Muscle of leg (tissue), 3 donors: ENCODE measurements at regions not wholly inside any gene's neighbourhood (a gene's known extent, or its start where the extent isn't known, plus 50 kb on each side); places are given as distances from the start of the nearest gene placed in this dataset.
"Not testable (repeated sequence)": the region's sequence is repeated elsewhere in the genome, so short reads cannot be mapped to it uniquely, and the experiment has no call there.

Experiments
- DNase-seq: peaks from one replicate; pipeline ENCODE4 v3.0.0; 2013
- H3K27ac ChIP-seq: one replicate; pipeline ENCODE4 v1.5.1; 2013; ENCODE audit warnings: mild to moderate bottlenecking, low read length, control low read depth
- H3K27me3 ChIP-seq: one replicate; pipeline ENCODE4 v1.6.1; 2013; ENCODE audit warnings: low read length; ENCODE audit not compliant: control insufficient read depth, insufficient read depth
- H3K36me3 ChIP-seq: one replicate; pipeline ENCODE4 v1.6.1; 2013; ENCODE audit warnings: low read length; ENCODE audit not compliant: control insufficient read depth, insufficient read depth
- H3K4me1 ChIP-seq: one replicate; pipeline ENCODE4 v1.6.1; 2013; ENCODE audit warnings: low read length; ENCODE audit not compliant: control insufficient read depth, insufficient read depth
- H3K4me3 ChIP-seq: one replicate; pipeline ENCODE4 v1.5.1; 2013; ENCODE audit warnings: low read length, control low read depth
- H3K9me3 ChIP-seq: replicated peaks from 2 replicates; pipeline ENCODE4 v1.6.1; 2013; ENCODE audit warnings: low read depth, low read length; ENCODE audit not compliant: control insufficient read depth
- WGBS: methylation state at CpG from one replicate; pipeline ENCODE4 v1.1.5; 2013; ENCODE audit warnings: missing lambda C conversion rate; ENCODE audit not compliant: insufficient coverage; 5-methylcytosine and 5-hydroxymethylcytosine counted together

- not testable (repeated sequence) for H3K36me3 ChIP-seq, H3K27ac ChIP-seq, H3K4me3 ChIP-seq, H3K27me3 ChIP-seq, DNase-seq, H3K9me3 ChIP-seq, H3K4me1 ChIP-seq
- WGBS, result no CpG with 5 or more reads among the region's 2 CpGs
Measured at GRCh38 chr12:9474197-9474596, 133.5 kb downstream of the KLRB1 start.

- DNase-seq, H3K4me1 ChIP-seq, H3K27ac ChIP-seq, H3K4me3 ChIP-seq, H3K36me3 ChIP-seq, H3K27me3 ChIP-seq, H3K9me3 ChIP-seq: not testable (repeated sequence)
- no CpG with 5 or more reads among the region's 1 CpG for WGBS
Measured at GRCh38 chr12:9473638-9474037, 134.1 kb downstream of the KLRB1 start.

GRCh38 chr12:9471501-9471900, 136.2 kb downstream of the KLRB1 start:
- DNase-seq, H3K4me3 ChIP-seq, H3K27ac ChIP-seq, H3K36me3 ChIP-seq, H3K9me3 ChIP-seq, H3K27me3 ChIP-seq, H3K4me1 ChIP-seq: not testable (repeated sequence)
- WGBS, result 100% methylated on average over 3 of the region's 8 CpGs

DNA sequence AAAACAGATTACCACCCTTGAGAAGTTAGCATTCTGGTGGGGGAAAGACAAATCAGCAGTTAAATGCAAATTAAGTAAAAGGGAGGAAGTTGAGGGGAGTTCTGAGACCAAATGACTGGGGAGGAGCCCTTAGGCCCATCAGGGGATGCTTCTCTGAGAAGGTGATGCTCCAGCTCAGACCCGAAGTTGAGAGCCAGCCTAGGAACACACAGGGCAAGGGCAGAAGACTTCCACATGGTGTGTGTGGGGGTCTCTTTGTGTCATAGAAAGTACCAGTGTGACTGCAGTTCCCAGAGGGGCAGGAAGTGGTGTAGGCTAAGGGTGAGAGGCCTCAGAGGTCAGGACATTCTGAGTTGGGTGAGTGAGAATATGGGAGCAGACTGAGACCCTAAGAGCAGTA, 137.3 kb downstream of the KLRB1 start:
- WGBS, result 67% methylated on average over 1 of the region's 1 CpG

GRCh38 chr12:9469956-9470355, 137.8 kb downstream of the KLRB1 start:
- not testable (repeated sequence) for H3K27ac ChIP-seq, H3K4me3 ChIP-seq, H3K9me3 ChIP-seq, H3K36me3 ChIP-seq, H3K4me1 ChIP-seq, H3K27me3 ChIP-seq, DNase-seq
- WGBS, result no CpG with 5 or more reads among the region's 1 CpG

More for the DNA sequence above, 137.3 kb downstream of the KLRB1 start:
- not testable (repeated sequence) for H3K4me1 ChIP-seq, H3K4me3 ChIP-seq, H3K36me3 ChIP-seq, H3K27me3 ChIP-seq, H3K9me3 ChIP-seq, DNase-seq, H3K27ac ChIP-seq

DNA sequence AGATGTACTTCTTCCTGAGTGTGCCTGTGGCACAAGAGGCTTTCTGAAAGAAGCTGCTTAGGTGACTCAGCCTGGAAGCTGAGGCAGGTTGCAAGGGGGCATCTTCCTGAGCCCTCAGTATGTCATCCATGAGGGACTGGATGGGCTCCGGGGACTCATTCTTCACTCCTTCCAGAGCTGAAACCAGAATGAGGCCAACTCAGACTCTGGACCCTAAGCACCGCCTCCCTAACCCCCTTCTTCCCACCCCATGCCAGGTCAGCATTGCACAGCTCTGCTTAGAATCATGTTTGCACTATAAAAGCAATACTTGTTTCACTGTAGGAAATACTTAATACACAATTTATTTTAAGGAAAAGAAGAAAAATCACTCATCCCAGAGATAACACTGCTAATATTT, 138.3 kb downstream of the KLRB1 start:
- not testable (repeated sequence) for H3K4me3 ChIP-seq, H3K36me3 ChIP-seq, H3K27me3 ChIP-seq, DNase-seq, H3K27ac ChIP-seq, H3K4me1 ChIP-seq, H3K9me3 ChIP-seq
- WGBS, result no CpG with 5 or more reads among the region's 2 CpGs

- H3K27me3 ChIP-seq, H3K9me3 ChIP-seq, H3K27ac ChIP-seq, H3K4me3 ChIP-seq, H3K4me1 ChIP-seq, H3K36me3 ChIP-seq: not testable (repeated sequence)
- peak; percentile 72 for DNase-seq
- WGBS, result 19% methylated on average over 3 of the region's 6 CpGs
Measured at GRCh38 chr12:9468998-9469397, 138.7 kb downstream of the KLRB1 start.

- H3K9me3 ChIP-seq, H3K36me3 ChIP-seq, H3K27ac ChIP-seq, H3K27me3 ChIP-seq, DNase-seq, H3K4me3 ChIP-seq, H3K4me1 ChIP-seq: not testable (repeated sequence)
- no CpG with 5 or more reads among the region's 1 CpG for WGBS
Measured at GRCh38 chr12:9468144-9468543, 139.6 kb downstream of the KLRB1 start.

DNA sequence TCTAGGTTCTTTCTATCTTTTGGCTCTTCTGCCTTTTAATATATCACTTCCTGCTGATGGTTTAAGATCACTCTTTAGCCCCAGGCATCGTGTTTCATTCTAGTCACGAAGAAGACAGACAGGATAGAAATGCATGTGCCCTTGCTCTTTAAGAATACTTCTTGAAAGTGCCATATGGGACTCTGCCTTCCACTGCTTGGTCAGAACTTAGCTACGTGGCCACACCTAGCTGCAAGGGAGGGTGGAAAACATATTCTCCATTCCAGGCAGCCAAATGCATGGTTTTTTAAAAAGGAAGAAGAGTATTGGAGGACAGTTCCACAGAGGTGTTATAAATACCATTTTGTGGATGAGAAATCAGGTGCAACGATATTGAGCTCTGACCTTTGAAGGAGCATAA, 143.3 kb downstream of the KLRB1 start:
- H3K9me3 ChIP-seq, result no peaks in the 10 kb centered on the region
- H3K4me3 ChIP-seq, result no peak overlapping the region
- no peaks in the 10 kb centered on the region for H3K27me3 ChIP-seq
- no peaks in the 10 kb centered on the region for H3K36me3 ChIP-seq
- no peaks in the 10 kb centered on the region for H3K4me1 ChIP-seq
- DNase-seq, result no peak
- WGBS, result 86% methylated on average over 1 of the region's 4 CpGs
- no peak overlapping the region for H3K27ac ChIP-seq

DNA sequence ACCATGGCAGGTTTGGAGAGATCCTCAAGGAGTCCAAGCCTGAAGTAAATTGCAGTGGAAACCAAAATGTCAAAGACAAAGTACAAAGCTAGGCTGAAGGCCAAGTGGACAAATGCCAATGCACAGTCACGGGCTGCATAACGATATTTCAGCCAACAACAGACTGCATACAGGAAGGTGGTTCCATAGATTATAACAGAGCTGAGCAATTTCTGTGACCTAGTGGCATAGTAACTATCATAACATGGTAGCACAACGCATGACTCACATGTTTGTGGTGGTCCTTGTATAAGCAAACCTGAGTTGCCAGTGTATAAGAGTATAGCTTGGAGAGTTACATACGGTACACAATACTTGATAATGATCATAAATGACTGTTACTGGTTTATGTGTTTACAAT, 152.2 kb downstream of the KLRB1 start:
- WGBS, result no CpG with 5 or more reads among the region's 4 CpGs
- peak; percentile 43 for DNase-seq
- H3K4me1 ChIP-seq, H3K9me3 ChIP-seq, H3K36me3 ChIP-seq, H3K4me3 ChIP-seq, H3K27ac ChIP-seq, H3K27me3 ChIP-seq: not testable (repeated sequence)

GRCh38 chr12:9454021-9454420, 153.7 kb downstream of the KLRB1 start:
- WGBS, result 100% methylated on average over 1 of the region's 2 CpGs
- H3K36me3 ChIP-seq, H3K27ac ChIP-seq, DNase-seq, H3K9me3 ChIP-seq, H3K27me3 ChIP-seq, H3K4me1 ChIP-seq, H3K4me3 ChIP-seq: not testable (repeated sequence)
